H1 (cell line): ENCODE measurements at regions not wholly inside any gene's neighbourhood (a gene's known extent, or its start where the extent isn't known, plus 50 kb on each side); places are given as distances from the start of the nearest gene placed in this dataset.

ENCODE experiments used
- CTCF ChIA-PET: fragments of 300-600 bp; sonication (Branson Sonifier 250); formaldehyde crosslinking; loops from one replicate; lab custom pipeline; 2021; ENCODE audit not compliant: partially characterized antibody; lab: Charles Lee
- POLR2A ChIA-PET: fragments of 300-600 bp; sonication (Branson Sonifier 250); formaldehyde crosslinking; loops from one replicate; lab custom pipeline; 2021; ENCODE audit warnings: inconsistent platforms; ENCODE audit not compliant: partially characterized antibody; lab: Charles Lee
- DNase-seq, 2 experiments: peaks; one replicate each; pipeline versions ENCODE4 v3.0.0 to v3.0.0-alpha.2; 2010 to 2022; ENCODE audit warnings: low spot score in 2 of 2, low read depth in 1 of 2, mixed read lengths in 1 of 2
- FAIRE-seq: peaks from 2 replicates; lab custom pipeline; 2011; peaks lifted over from hg19 to GRCh38; lab: Jason Lieb, UNC
- H2AFZ ChIP-seq: 2 replicates; pipeline ENCODE4 v1.8.1; 2012; ENCODE audit warnings: low read length, inconsistent platforms
- H2AK5ac ChIP-seq: 2 replicates; pipeline ENCODE4 v1.6.1; 2013; ENCODE audit warnings: low read depth, low read length
- H2BK120ac ChIP-seq: replicated peaks from 2 replicates; pipeline ENCODE3; 2013; ENCODE audit warnings: low read depth, low read length, inconsistent platforms
- H2BK12ac ChIP-seq: 2 replicates; pipeline ENCODE4 v1.6.1; 2013; ENCODE audit warnings: low read depth, low read length
- H2BK15ac ChIP-seq: 2 replicates; pipeline ENCODE4 v1.6.1; 2013; ENCODE audit warnings: low read length
- H2BK20ac ChIP-seq: 2 replicates; pipeline ENCODE4 v1.6.1; 2013; ENCODE audit warnings: low read length
- H2BK5ac ChIP-seq: 2 replicates; pipeline ENCODE4 v1.6.1; 2013; ENCODE audit warnings: low read depth, low read length
- H3K14ac ChIP-seq: 2 replicates; pipeline ENCODE4 v1.6.1; 2013; ENCODE audit warnings: inconsistent platforms; ENCODE audit not compliant: insufficient read length
- H3K18ac ChIP-seq: 2 replicates; pipeline ENCODE4 v1.6.1; 2013; ENCODE audit warnings: low read length; ENCODE audit errors: extremely low read depth
- H3K23ac ChIP-seq: 2 replicates; pipeline ENCODE4 v1.6.1; 2013; ENCODE audit warnings: inconsistent platforms; ENCODE audit not compliant: insufficient read length
- H3K23me2 ChIP-seq: 2 replicates; pipeline ENCODE4 v1.6.1; 2013; ENCODE audit warnings: low read depth, low read length
- H3K27ac ChIP-seq: 2 replicates; pipeline ENCODE4 v1.6.1; 2011; ENCODE audit warnings: low read depth, low read length, inconsistent platforms
- H3K27me3 ChIP-seq, 4 experiments: replicated peaks in 1 of 4; 1 replicate in 1 of 4; 2 replicates in 3 of 4; pipeline versions ENCODE4 v1.6.1 to v1.8.1; 2011 to 2013; ENCODE audit warnings: low read length in 3 of 4, mild to moderate bottlenecking in 3 of 4, inconsistent platforms in 2 of 4, mixed read lengths in 2 of 4, moderate library complexity in 1 of 4; ENCODE audit not compliant: control insufficient read depth in 3 of 4, insufficient read depth in 3 of 4; ENCODE audit errors: extremely low read depth in 1 of 4
- H3K36me3 ChIP-seq, 4 experiments: 2 replicates each; pipeline versions ENCODE4 v1.6.1 to v1.8.1; 2011 to 2013; ENCODE audit warnings: mild to moderate bottlenecking in 4 of 4, low read length in 3 of 4, moderate library complexity in 2 of 4, control low read depth in 1 of 4, inconsistent platforms in 1 of 4; ENCODE audit not compliant: insufficient read depth in 4 of 4, control insufficient read depth in 2 of 4
- H3K4ac ChIP-seq: replicated peaks from 2 replicates; pipeline ENCODE3; 2013; ENCODE audit warnings: low read length, low read depth, mixed read lengths, inconsistent platforms; ENCODE audit not compliant: insufficient read length
- H3K4me1 ChIP-seq, 4 experiments: replicated peaks in 1 of 4; 1 replicate in 1 of 4; 2 replicates in 3 of 4; pipeline versions ENCODE4 v1.6.1 to v1.8.1; 2011 to 2013; ENCODE audit warnings: low read length in 3 of 4, inconsistent platforms in 2 of 4, mixed read lengths in 1 of 4; ENCODE audit not compliant: insufficient read depth in 4 of 4, control insufficient read depth in 3 of 4
- H3K4me2 ChIP-seq, 2 experiments: 2 replicates each; pipeline versions ENCODE4 v1.6.1 to v1.8.1; 2011 to 2013; ENCODE audit warnings: low read depth in 2 of 2, low read length in 2 of 2, control low read depth in 1 of 2, inconsistent platforms in 1 of 2, mild to moderate bottlenecking in 1 of 2; ENCODE audit not compliant: insufficient read depth in 1 of 2
- H3K4me3 ChIP-seq, 4 experiments: fragments of 200-600, 300-600 bp in 1 of 4; sonication (generic), shearing (Covaris generic), sonication (Bioruptor Twin) in 1 of 4; 2 replicates each; pipeline versions ENCODE4 v1.5.1 to v1.8.1; 2011 to 2016; ENCODE audit warnings: low read length in 4 of 4, low read depth in 3 of 4, control low read depth in 2 of 4, inconsistent platforms in 2 of 4, mild to moderate bottlenecking in 2 of 4, mixed read lengths in 1 of 4, moderate library complexity in 1 of 4; ENCODE audit not compliant: insufficient read depth in 2 of 4; ENCODE audit errors: extremely low read depth in 1 of 4
- H3K56ac ChIP-seq: replicated peaks from 2 replicates; pipeline ENCODE3; 2013; ENCODE audit warnings: low read depth, mild to moderate bottlenecking, mixed read lengths, low read length, inconsistent platforms; ENCODE audit not compliant: insufficient read length
- H3K79me1 ChIP-seq: 2 replicates; pipeline ENCODE4 v1.6.1; 2013; ENCODE audit warnings: low read depth, low read length, control low read depth
- H3K79me2 ChIP-seq, 2 experiments: 2 replicates each; pipeline versions ENCODE4 v1.6.1 to v1.8.1; 2012 to 2013; ENCODE audit warnings: low read length in 2 of 2, mild to moderate bottlenecking in 2 of 2, inconsistent platforms in 1 of 2; ENCODE audit not compliant: insufficient read depth in 2 of 2, control insufficient read depth in 1 of 2
- H3K9ac ChIP-seq, 4 experiments: replicated peaks in 1 of 4; 1 replicate in 1 of 4; 2 replicates in 3 of 4; pipeline versions ENCODE4 v1.6.1 to v1.8.1; 2011 to 2013; ENCODE audit warnings: low read depth in 3 of 4, low read length in 3 of 4, control low read depth in 2 of 4, mild to moderate bottlenecking in 2 of 4, moderate library complexity in 2 of 4, inconsistent platforms in 1 of 4; ENCODE audit errors: extremely low read depth in 1 of 4
- H3K9me3 ChIP-seq, 2 experiments: 2 replicates each; pipeline versions ENCODE4 v1.6.1 to v1.8.1; 2012 to 2013; ENCODE audit warnings: mild to moderate bottlenecking in 2 of 2, moderate library complexity in 2 of 2, control low read depth in 1 of 2, inconsistent platforms in 1 of 2, low read depth in 1 of 2, low read length in 1 of 2, mixed read lengths in 1 of 2; ENCODE audit not compliant: insufficient read depth in 2 of 2
- H4K20me1 ChIP-seq, 2 experiments: replicated peaks in 1 of 2; 2 replicates each; pipeline versions ENCODE3 to v1.8.1; 2011 to 2013; ENCODE audit warnings: inconsistent platforms in 2 of 2, low read length in 2 of 2, mild to moderate bottlenecking in 1 of 2; ENCODE audit not compliant: insufficient read depth in 2 of 2, control insufficient read depth in 1 of 2
- H4K5ac ChIP-seq: 2 replicates; pipeline ENCODE4 v1.6.1; 2013; ENCODE audit warnings: low read length, low read depth, mixed read lengths, inconsistent platforms; ENCODE audit not compliant: insufficient read length
- H4K8ac ChIP-seq: 2 replicates; pipeline ENCODE4 v1.8.0; 2013; ENCODE audit warnings: mild to moderate bottlenecking, moderate library complexity, low read length, inconsistent platforms; ENCODE audit not compliant: insufficient read depth; ENCODE audit errors: extremely low read depth
- H4K91ac ChIP-seq: replicated peaks from 2 replicates; pipeline ENCODE3; 2013; ENCODE audit warnings: low read length, mixed read lengths, inconsistent platforms; ENCODE audit not compliant: insufficient read length
- ATF3 ChIP-seq: IDR thresholded peaks from 2 replicates; pipeline ENCODE4 v1.6.1; 2011; ENCODE audit warnings: low read depth, mild to moderate bottlenecking, low read length; ENCODE audit not compliant: insufficient read depth
- CREB1 ChIP-seq: IDR thresholded peaks from 2 replicates; pipeline ENCODE4 v1.6.1; 2012; ENCODE audit warnings: inconsistent platforms
- CTCF ChIP-seq, 3 experiments: IDR thresholded peaks; 1 replicate in 2 of 3; 2 replicates in 1 of 3; pipeline versions ENCODE4 v1.5.1 to v1.6.1; 2011; ENCODE audit warnings: low read length in 3 of 3, mild to moderate bottlenecking in 3 of 3, inconsistent platforms in 2 of 3, low read depth in 1 of 3, moderate library complexity in 1 of 3; ENCODE audit not compliant: insufficient read depth in 1 of 3; ENCODE audit errors: control extremely low read depth in 1 of 3
- EZH2 ChIP-seq: fragments of 200-600 bp; sonication (generic); IDR thresholded peaks from 2 replicates; pipeline ENCODE4 v1.7.1; 2012; ENCODE audit warnings: low read depth, mild to moderate bottlenecking, moderate library complexity, low read length, inconsistent platforms; ENCODE audit not compliant: severe bottlenecking
- GTF2F1 ChIP-seq: IDR thresholded peaks from 2 replicates; pipeline ENCODE4 v1.6.1; 2012; ENCODE audit warnings: low read depth, low read length, improper control_type of control experiment, borderline replicate concordance
- JUN ChIP-seq: IDR thresholded peaks from 2 replicates; pipeline ENCODE4 v1.6.1; 2011; ENCODE audit warnings: low read depth, mild to moderate bottlenecking, improper control_type of control experiment, low read length
- KDM5A ChIP-seq: fragments of 200-600 bp; IDR thresholded peaks from 2 replicates; pipeline ENCODE4 v1.7.1; 2012; ENCODE audit warnings: mild to moderate bottlenecking, low read length, inconsistent platforms, mixed read lengths
- POU5F1 ChIP-seq: IDR thresholded peaks from 2 replicates; pipeline ENCODE4 v1.6.1; 2011; ENCODE audit warnings: low read depth, mild to moderate bottlenecking, low read length, moderate library complexity
- SP2 ChIP-seq: IDR thresholded peaks from 2 replicates; pipeline ENCODE4 v1.6.1; 2012; ENCODE audit warnings: mild to moderate bottlenecking, low read length, inconsistent platforms
- TAF7 ChIP-seq: optimal IDR thresholded peaks from 2 replicates; pipeline ENCODE3; 2011; ENCODE audit warnings: low read depth, mild to moderate bottlenecking, inconsistent platforms, low read length, moderate library complexity, borderline replicate concordance
- TBP ChIP-seq: IDR thresholded peaks from 2 replicates; pipeline ENCODE4 v1.6.1; 2011; ENCODE audit warnings: low read depth, low read length, improper control_type of control experiment
- WGBS, 2 experiments: shearing (Covaris generic) in 1 of 2; methylation state at CpG; one replicate each; pipeline versions ENCODE4 v1.1.6 to v1.1.7; 2013 to 2015; ENCODE audit warnings: low lambda C conversion rate in 2 of 2, mixed read lengths in 2 of 2, inconsistent platforms in 1 of 2, low coverage in 1 of 2, missing lambda C conversion rate in 1 of 2; ENCODE audit not compliant: insufficient replicate concordance in 2 of 2, insufficient coverage in 1 of 2, insufficient read length in 1 of 2; ENCODE audit errors: extremely low coverage in 1 of 2, missing lambda C conversion rate in 1 of 2; 5-methylcytosine and 5-hydroxymethylcytosine counted together

GRCh38 chr13:90385781-90386489 lies 961.6 kb upstream of the MIR17HG start:
- ChIA-PET POLR2A (no interaction called here), CTCF (no interaction called here)
- no peak overlapping the region for H4K5ac ChIP-seq
- H2BK20ac ChIP-seq = no peak overlapping the region
- no peak overlapping the region for H3K4me2 ChIP-seq
- peaks cover 0 to 2% of the 10 kb centered on the region in 2 experiments; a peak in 1 of 4 replicates for H3K9me3 ChIP-seq
- DNase-seq (no peak), FAIRE-seq (no peak)
- H3K79me1 ChIP-seq = no peaks in the 10 kb centered on the region
- H3K23ac ChIP-seq = no peak overlapping the region
- H3K27me3 ChIP-seq = no peaks in the 10 kb centered on the region
- H2AFZ ChIP-seq = no peak overlapping the region
- H4K91ac ChIP-seq = no peak overlapping the region
- H3K4me1 ChIP-seq = no peaks in the 10 kb centered on the region
- no peak overlapping the region for H2BK5ac ChIP-seq
- H2BK12ac ChIP-seq = no peak overlapping the region
- H4K20me1 ChIP-seq = no peaks in the 10 kb centered on the region
- H3K23me2 ChIP-seq = no peaks in the 10 kb centered on the region
- no peak overlapping the region for H2BK120ac ChIP-seq
- no peak overlapping the region for H3K4ac ChIP-seq
- H3K18ac ChIP-seq = no peak overlapping the region
- no peak overlapping the region for H2AK5ac ChIP-seq
- no peak overlapping the region for H2BK15ac ChIP-seq
- H3K79me2 ChIP-seq = no peaks in the 10 kb centered on the region
- no peak overlapping the region for H3K56ac ChIP-seq
- H3K14ac ChIP-seq = no peak overlapping the region
- H3K9ac ChIP-seq = no peak overlapping the region
- no peaks in the 10 kb centered on the region for H3K36me3 ChIP-seq
- H3K4me3 ChIP-seq = no peak overlapping the region
- WGBS, 2 experiments = 90% methylated on average over 4 of the region's 4 CpGs; no CpG with 5 or more reads in 1 of the 2 experiments
- no peak overlapping the region for H4K8ac ChIP-seq
- no peak overlapping the region for H3K27ac ChIP-seq
- no peak for TF ChIP-seq CTCF (IDR thresholded peaks at IDR 0.05; ENCODE audit: control extremely low read depth in 1 of 3, insufficient read depth in 1 of 3, low read depth in 1 of 3, low read length in 3 of 3)
- TF ChIP-seq CREB1 = no peak
- no peak for TF ChIP-seq KDM5A
- no peak for TF ChIP-seq ATF3
- TF ChIP-seq GTF2F1 = no peak
- no peak for TF ChIP-seq EZH2
- TF ChIP-seq SP2 = no peak
- no peak for TF ChIP-seq JUN
- no peak for TF ChIP-seq TBP
- no peak for TF ChIP-seq POU5F1
- TF ChIP-seq TAF7 = no peak
